ENCODE measurements at regions not wholly inside any gene's neighbourhood (a gene's known extent, or its start where the extent isn't known, plus 50 kb on each side); places are given as distances from the start of the nearest gene placed in this dataset.

DNA sequence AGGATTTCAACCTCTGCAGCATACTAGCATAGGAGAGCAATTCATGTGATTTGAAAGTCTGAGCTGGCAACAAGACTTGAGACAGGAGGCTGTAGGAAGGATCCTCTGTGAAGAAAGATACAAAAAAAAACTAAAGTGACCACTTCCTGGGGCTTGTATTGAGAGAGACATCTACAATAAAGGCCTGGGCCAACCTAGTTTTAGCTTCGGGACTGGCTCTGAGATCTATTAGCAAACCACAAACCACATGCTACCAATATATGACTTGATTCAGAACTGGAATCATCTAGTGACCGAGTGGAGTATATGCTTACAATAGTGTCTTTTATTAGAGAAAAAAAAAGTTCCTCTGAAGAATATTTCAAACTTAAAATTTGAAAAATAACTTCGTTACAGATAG is 1448.9 kb upstream of the CDH6 start:
- H2BK5ac ChIP-seq (ENCODE audit: insufficient read length, low read length): no peak overlapping the region
- H4K8ac ChIP-seq (replicated peaks; ENCODE audit: insufficient read length, low read depth, low read length): no peak overlapping the region
- H3K4ac ChIP-seq (ENCODE audit: low read depth, low read length): no peak overlapping the region
- no peak overlapping the region for H2BK12ac ChIP-seq (ENCODE audit: insufficient read length, low read depth, low read length)
- H4K91ac ChIP-seq (ENCODE audit: insufficient read length, low read depth, low read length): no peak overlapping the region
- H2BK120ac ChIP-seq (ENCODE audit: low read depth, low read length, poor library complexity, severe bottlenecking): no peak overlapping the region
- H4K20me1 ChIP-seq (ENCODE audit: control insufficient read depth, insufficient read depth, insufficient read length): no peaks in the 10 kb centered on the region
- no peak overlapping the region for H3K56ac ChIP-seq (ENCODE audit: insufficient read length, low read depth, low read length)
- H3K9me3 ChIP-seq (ENCODE audit: control insufficient read depth, low read depth, low read length): no peaks in the 10 kb centered on the region
- no peaks in the 10 kb centered on the region for H3K9me3 Mint-ChIP-seq
- no peak overlapping the region for H2BK20ac ChIP-seq (ENCODE audit: low read depth, low read length, poor library complexity, severe bottlenecking)
- TF ChIP-seq, protein P1, sequence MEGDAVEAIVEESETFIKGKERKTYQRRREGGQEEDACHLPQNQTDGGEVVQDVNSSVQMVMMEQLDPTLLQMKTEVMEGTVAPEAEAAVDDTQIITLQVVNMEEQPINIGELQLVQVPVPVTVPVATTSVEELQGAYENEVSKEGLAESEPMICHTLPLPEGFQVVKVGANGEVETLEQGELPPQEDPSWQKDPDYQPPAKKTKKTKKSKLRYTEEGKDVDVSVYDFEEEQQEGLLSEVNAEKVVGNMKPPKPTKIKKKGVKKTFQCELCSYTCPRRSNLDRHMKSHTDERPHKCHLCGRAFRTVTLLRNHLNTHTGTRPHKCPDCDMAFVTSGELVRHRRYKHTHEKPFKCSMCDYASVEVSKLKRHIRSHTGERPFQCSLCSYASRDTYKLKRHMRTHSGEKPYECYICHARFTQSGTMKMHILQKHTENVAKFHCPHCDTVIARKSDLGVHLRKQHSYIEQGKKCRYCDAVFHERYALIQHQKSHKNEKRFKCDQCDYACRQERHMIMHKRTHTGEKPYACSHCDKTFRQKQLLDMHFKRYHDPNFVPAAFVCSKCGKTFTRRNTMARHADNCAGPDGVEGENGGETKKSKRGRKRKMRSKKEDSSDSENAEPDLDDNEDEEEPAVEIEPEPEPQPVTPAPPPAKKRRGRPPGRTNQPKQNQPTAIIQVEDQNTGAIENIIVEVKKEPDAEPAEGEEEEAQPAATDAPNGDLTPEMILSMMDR (conservative IDR thresholded peaks at IDR 0.05): no peak
- H2AFZ ChIP-seq (ENCODE audit: low read length): no peak overlapping the region
- no peak overlapping the region for H4K5ac ChIP-seq (ENCODE audit: insufficient read length, low read depth, low read length)
- H3K79me2 ChIP-seq (ENCODE audit: insufficient read depth, low read length): no peaks in the 10 kb centered on the region
- no CpG with 5 or more reads among the region's 3 CpGs for WGBS (ENCODE audit: extremely low coverage, insufficient read length, low lambda C conversion rate)
- no peaks in the 10 kb centered on the region for H3K4me1 Mint-ChIP-seq
- no peaks in the 10 kb centered on the region for H3K27me3 Mint-ChIP-seq (ENCODE audit: low read depth)
- no peaks in the 10 kb centered on the region for H3K4me1 ChIP-seq (ENCODE audit: insufficient read depth, low read length)
- H3K79me1 ChIP-seq (ENCODE audit: insufficient read depth, low read depth, low read length, poor library complexity, severe bottlenecking): no peaks in the 10 kb centered on the region
- H3K27ac Mint-ChIP-seq: no peak overlapping the region
- H3K36me3 Mint-ChIP-seq (ENCODE audit: insufficient read depth in 1 of 3, low read depth in 3 of 3): no peaks in the 10 kb centered on the region
- H3K23ac ChIP-seq (ENCODE audit: insufficient read length, low read depth, low read length): no peak overlapping the region
- H2AK5ac ChIP-seq (ENCODE audit: insufficient read length, low read length): no peak overlapping the region
- H2BK15ac ChIP-seq (ENCODE audit: low read depth, low read length): no peak overlapping the region
- H3K9ac ChIP-seq (ENCODE audit: extremely low read depth, insufficient read length, low read length): no peak overlapping the region
- no peak overlapping the region for H3T11ph ChIP-seq (ENCODE audit: low read length)
- H3K23me2 ChIP-seq (ENCODE audit: insufficient read length, low read depth, low read length, poor library complexity, severe bottlenecking): no peaks in the 10 kb centered on the region
- H3K4me2 ChIP-seq (ENCODE audit: insufficient read depth, insufficient read length, low read length): no peak overlapping the region
- no peaks in the 10 kb centered on the region for H3K27me3 ChIP-seq (ENCODE audit: insufficient read depth, low read length)
- H3K4me3 Mint-ChIP-seq: no peak overlapping the region
- no peak overlapping the region for H3K14ac ChIP-seq (ENCODE audit: insufficient read depth, low read length)
- no peak overlapping the region for H3K27ac ChIP-seq (ENCODE audit: insufficient read length, low read depth, low read length)
- no peak overlapping the region for H3K18ac ChIP-seq (ENCODE audit: insufficient read length, low read depth, low read length)
- no peak for DNase-seq

Measured in H9 (cell line).